Neural cell (in vitro differentiated cells): ENCODE measurements at regions not wholly inside any gene's neighbourhood (a gene's known extent, or its start where the extent isn't known, plus 50 kb on each side); places are given as distances from the start of the nearest gene placed in this dataset.
A peak's percentile ranks its signal among the peaks of the same experiment; 100 is the strongest.

Experiments used
- H2AFZ ChIP-seq: fragments of 200-600, 300-800 bp; sonication (generic), shearing (Covaris generic); 2 replicates; pipeline ENCODE4 v1.6.0; 2014; ENCODE audit warnings: low read depth, mild to moderate bottlenecking, antibody characterized with exemption, low read length, moderate library complexity
- H3F3A ChIP-seq: fragments of 200-600 bp; shearing (Covaris generic); 2 replicates; pipeline ENCODE4 v1.6.1; 2016; ENCODE audit warnings: mild to moderate bottlenecking, moderate library complexity, mixed read lengths, antibody characterized with exemption, low read length; ENCODE audit not compliant: insufficient read depth, poor library complexity, severe bottlenecking
- H3K27ac ChIP-seq: fragments of 200-600, 300-800 bp; sonication (generic), shearing (Covaris generic); 2 replicates; pipeline ENCODE4 v1.5.1; 2014; ENCODE audit warnings: mild to moderate bottlenecking, low read length, moderate library complexity
- H3K27me3 ChIP-seq: fragments of 300-800, 200-600 bp; sonication (generic), shearing (Covaris generic); 2 replicates; pipeline ENCODE4 v1.6.0; 2014; ENCODE audit warnings: mild to moderate bottlenecking, low read depth, low read length, moderate library complexity; ENCODE audit not compliant: insufficient read depth
- H3K36me3 ChIP-seq: fragments of 300-800, 200-600 bp; sonication (generic), shearing (Covaris generic); 2 replicates; pipeline ENCODE4 v1.5.1; 2014; ENCODE audit warnings: mild to moderate bottlenecking, antibody characterized with exemption, low read length, moderate library complexity; ENCODE audit not compliant: insufficient read depth
- H3K4me2 ChIP-seq: fragments of 300-800, 200-600 bp; sonication (generic), shearing (Covaris generic); 2 replicates; pipeline ENCODE4 v1.6.0; 2014; ENCODE audit warnings: mild to moderate bottlenecking, low read length
- H3K4me3 ChIP-seq: fragments of 300-800, 200-600 bp; sonication (generic), shearing (Covaris generic); 2 replicates; pipeline ENCODE4 v1.5.1; 2014; ENCODE audit warnings: mild to moderate bottlenecking, low read length, moderate library complexity
- H3K79me2 ChIP-seq: fragments of 200-600 bp; shearing (Covaris generic); replicated peaks from 2 replicates; pipeline ENCODE4 v1.6.0; 2014; ENCODE audit warnings: mild to moderate bottlenecking, low read length, moderate library complexity; ENCODE audit not compliant: insufficient read depth
- H3K9ac ChIP-seq: fragments of 300-800, 200-600 bp; sonication (generic), shearing (Covaris generic); 2 replicates; pipeline ENCODE4 v1.6.1; 2016; ENCODE audit warnings: mild to moderate bottlenecking, low read length, mixed read lengths
- H3K9me2 ChIP-seq: fragments of 200-600 bp; shearing (Covaris generic); 2 replicates; pipeline ENCODE4 v1.6.1; 2016; ENCODE audit warnings: mild to moderate bottlenecking, low read length, mixed read lengths; ENCODE audit not compliant: insufficient read depth
- H3K9me3 ChIP-seq: fragments of 200-600, 300-800 bp; sonication (generic), shearing (Covaris generic); 2 replicates; pipeline ENCODE4 v1.6.1; 2016; ENCODE audit warnings: mild to moderate bottlenecking, mixed run types, low read length, moderate library complexity, mixed read lengths
- H4K20me1 ChIP-seq: fragments of 200-600 bp; shearing (Covaris generic); 2 replicates; pipeline ENCODE4 v1.6.1; 2016; ENCODE audit warnings: mild to moderate bottlenecking, mixed run types; ENCODE audit not compliant: insufficient read depth
- EP300 ChIP-seq: fragments of 450-650 bp; conservative IDR thresholded peaks from 2 replicates; pipeline ENCODE4 v1.6.1; 2014; ENCODE audit warnings: antibody characterized with exemption, mild to moderate bottlenecking, moderate library complexity; ENCODE audit not compliant: poor library complexity, severe bottlenecking
- EZH2 ChIP-seq: fragments of 200-600, 300-800 bp; shearing (Covaris generic), sonication (generic); IDR thresholded peaks from 2 replicates; pipeline ENCODE4 v1.6.1; 2014; ENCODE audit warnings: antibody characterized with exemption, low read length, borderline replicate concordance, mild to moderate bottlenecking; ENCODE audit not compliant: insufficient read depth, poor library complexity, severe bottlenecking
- MXI1 ChIP-seq: fragments of 450-650 bp; conservative IDR thresholded peaks from 2 replicates; pipeline ENCODE4 v1.6.1; 2014; ENCODE audit warnings: antibody characterized with exemption, mild to moderate bottlenecking; ENCODE audit not compliant: poor library complexity, severe bottlenecking
- POLR2AphosphoS5 ChIP-seq: IDR thresholded peaks from 2 replicates; pipeline ENCODE4 v1.6.1; 2012
- RAD21 ChIP-seq: fragments of 450-650 bp; conservative IDR thresholded peaks from 2 replicates; pipeline ENCODE4 v1.6.1; 2014; ENCODE audit warnings: antibody characterized with exemption, mild to moderate bottlenecking, moderate library complexity
- REST ChIP-seq: IDR thresholded peaks from 2 replicates; pipeline ENCODE4 v1.6.1; 2012; ENCODE audit warnings: borderline replicate concordance
- SMC3 ChIP-seq: fragments of 450-650 bp; conservative IDR thresholded peaks from 2 replicates; pipeline ENCODE4 v1.6.1; 2014; ENCODE audit warnings: antibody characterized with exemption, mild to moderate bottlenecking, moderate library complexity; ENCODE audit not compliant: poor library complexity
- TAF1 ChIP-seq: IDR thresholded peaks from 2 replicates; pipeline ENCODE4 v1.6.1; 2012; ENCODE audit warnings: low read depth
- TF ChIP-seq, protein P1 (sequence below): fragments of 450-650 bp; IDR thresholded peaks from 2 replicates; pipeline ENCODE4 v1.5.1; 2014; ENCODE audit warnings: antibody characterized with exemption, mild to moderate bottlenecking, moderate library complexity; ENCODE audit not compliant: poor library complexity, severe bottlenecking

DNA sequence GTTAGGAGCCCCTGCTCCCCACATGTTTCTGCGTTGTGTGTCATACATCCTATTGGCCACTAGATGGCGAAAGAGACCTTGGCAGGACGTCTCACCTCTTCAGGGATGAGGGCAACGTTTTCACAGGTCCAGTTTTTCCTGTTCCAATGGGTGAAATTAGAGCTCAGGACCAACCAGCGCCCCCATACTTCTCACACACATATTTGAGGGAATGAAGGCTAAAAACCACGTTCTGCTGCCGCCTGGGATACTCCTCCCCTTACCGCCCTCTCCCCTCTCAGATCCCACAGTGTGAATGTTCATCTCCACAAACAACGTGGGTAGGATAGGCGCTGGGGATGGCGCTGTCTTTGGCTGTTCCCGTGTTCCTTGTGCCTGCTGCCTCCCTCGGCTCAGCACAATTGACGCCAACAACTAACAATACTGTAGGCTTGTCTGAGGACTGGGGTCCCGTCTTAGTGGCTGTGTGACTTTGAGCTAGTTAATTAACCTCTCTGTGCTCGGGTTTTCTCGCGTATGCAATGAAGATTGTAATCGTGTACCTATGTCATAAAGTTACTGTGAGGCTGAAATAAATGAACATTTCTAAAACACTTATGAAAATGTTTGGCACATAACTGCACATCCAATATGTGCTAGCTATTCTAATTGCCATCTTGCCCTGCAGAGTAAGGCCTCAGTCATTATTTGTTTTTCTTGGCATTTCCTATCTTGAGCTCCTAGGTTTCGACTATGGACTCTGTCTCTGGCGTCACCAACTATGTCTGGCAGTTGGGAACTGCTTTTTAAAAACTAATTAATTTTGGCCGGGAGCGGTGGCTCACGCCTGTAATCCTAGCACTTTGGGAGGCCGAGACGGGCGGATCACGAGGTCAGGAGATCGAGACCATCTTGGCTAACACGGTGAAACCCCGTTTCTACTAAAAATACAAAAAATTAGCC is 181.3 kb upstream of the STK26 start:
- no peak overlapping the region for H3K9ac ChIP-seq
- H3K9me2 ChIP-seq: no peaks in the 10 kb centered on the region
- H3K27ac ChIP-seq: no peak overlapping the region
- H3K79me2 ChIP-seq: no peaks in the 10 kb centered on the region
- H3K36me3 ChIP-seq: no peaks in the 10 kb centered on the region
- H3K4me3 ChIP-seq: no peak overlapping the region
- H3K27me3 ChIP-seq: no peaks in the 10 kb centered on the region
- TF ChIP-seq, protein P1, sequence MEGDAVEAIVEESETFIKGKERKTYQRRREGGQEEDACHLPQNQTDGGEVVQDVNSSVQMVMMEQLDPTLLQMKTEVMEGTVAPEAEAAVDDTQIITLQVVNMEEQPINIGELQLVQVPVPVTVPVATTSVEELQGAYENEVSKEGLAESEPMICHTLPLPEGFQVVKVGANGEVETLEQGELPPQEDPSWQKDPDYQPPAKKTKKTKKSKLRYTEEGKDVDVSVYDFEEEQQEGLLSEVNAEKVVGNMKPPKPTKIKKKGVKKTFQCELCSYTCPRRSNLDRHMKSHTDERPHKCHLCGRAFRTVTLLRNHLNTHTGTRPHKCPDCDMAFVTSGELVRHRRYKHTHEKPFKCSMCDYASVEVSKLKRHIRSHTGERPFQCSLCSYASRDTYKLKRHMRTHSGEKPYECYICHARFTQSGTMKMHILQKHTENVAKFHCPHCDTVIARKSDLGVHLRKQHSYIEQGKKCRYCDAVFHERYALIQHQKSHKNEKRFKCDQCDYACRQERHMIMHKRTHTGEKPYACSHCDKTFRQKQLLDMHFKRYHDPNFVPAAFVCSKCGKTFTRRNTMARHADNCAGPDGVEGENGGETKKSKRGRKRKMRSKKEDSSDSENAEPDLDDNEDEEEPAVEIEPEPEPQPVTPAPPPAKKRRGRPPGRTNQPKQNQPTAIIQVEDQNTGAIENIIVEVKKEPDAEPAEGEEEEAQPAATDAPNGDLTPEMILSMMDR: peak; percentile 75
- TF ChIP-seq SMC3: peak; percentile 77
- TF ChIP-seq RAD21: peak; percentile 79
- TF ChIP-seq MXI1: no peak
- no peak overlapping the region for H2AFZ ChIP-seq
- no peaks in the 10 kb centered on the region for H3F3A ChIP-seq
- no peak overlapping the region for H3K4me2 ChIP-seq
- H3K9me3 ChIP-seq: no peaks in the 10 kb centered on the region
- no peaks in the 10 kb centered on the region for H4K20me1 ChIP-seq

DNA sequence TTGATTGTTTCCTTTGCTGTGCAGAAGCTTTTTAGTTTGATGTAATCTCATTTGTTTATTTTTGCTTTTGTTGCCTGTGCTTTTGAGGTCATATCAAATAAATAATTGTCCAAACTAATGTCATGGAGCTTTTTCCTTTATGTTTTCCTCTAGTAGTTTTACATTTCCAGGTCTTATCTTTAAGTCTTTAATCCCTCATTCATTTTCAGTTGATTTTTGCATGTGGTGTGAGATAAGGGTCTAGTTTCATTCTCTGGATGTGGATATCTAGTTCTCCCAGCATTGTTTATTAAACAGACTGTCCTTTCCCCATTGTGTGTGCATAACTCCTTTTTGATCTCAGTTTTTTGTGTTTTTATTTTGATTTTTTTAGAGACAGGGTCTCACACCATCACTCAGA is 179.1 kb upstream of the STK26 start:
- no peaks in the 10 kb centered on the region for H3K36me3 ChIP-seq
- H3K27ac ChIP-seq: no peak overlapping the region
- no peaks in the 10 kb centered on the region for H4K20me1 ChIP-seq
- no peak overlapping the region for H3K9ac ChIP-seq
- H3K27me3 ChIP-seq: no peaks in the 10 kb centered on the region
- H3F3A ChIP-seq: no peaks in the 10 kb centered on the region
- no peaks in the 10 kb centered on the region for H3K79me2 ChIP-seq
- no peak overlapping the region for H3K4me2 ChIP-seq
- no peak overlapping the region for H3K4me3 ChIP-seq
- no peak overlapping the region for H2AFZ ChIP-seq
- no peaks in the 10 kb centered on the region for H3K9me3 ChIP-seq
- TF ChIP-seq TAF1 (no peak), EP300 (no peak), EZH2 (no peak), REST (no peak), RAD21 (no peak), POLR2AphosphoS5 (no peak), SMC3 (no peak), MXI1 (no peak)
- TF ChIP-seq, protein P1: no peak
- H3K9me2 ChIP-seq: no peaks in the 10 kb centered on the region
